ENCODE measurements at regions not wholly inside any gene's neighbourhood (a gene's known extent, or its start where the extent isn't known, plus 50 kb on each side); places are given as distances from the start of the nearest gene placed in this dataset.

DNA sequence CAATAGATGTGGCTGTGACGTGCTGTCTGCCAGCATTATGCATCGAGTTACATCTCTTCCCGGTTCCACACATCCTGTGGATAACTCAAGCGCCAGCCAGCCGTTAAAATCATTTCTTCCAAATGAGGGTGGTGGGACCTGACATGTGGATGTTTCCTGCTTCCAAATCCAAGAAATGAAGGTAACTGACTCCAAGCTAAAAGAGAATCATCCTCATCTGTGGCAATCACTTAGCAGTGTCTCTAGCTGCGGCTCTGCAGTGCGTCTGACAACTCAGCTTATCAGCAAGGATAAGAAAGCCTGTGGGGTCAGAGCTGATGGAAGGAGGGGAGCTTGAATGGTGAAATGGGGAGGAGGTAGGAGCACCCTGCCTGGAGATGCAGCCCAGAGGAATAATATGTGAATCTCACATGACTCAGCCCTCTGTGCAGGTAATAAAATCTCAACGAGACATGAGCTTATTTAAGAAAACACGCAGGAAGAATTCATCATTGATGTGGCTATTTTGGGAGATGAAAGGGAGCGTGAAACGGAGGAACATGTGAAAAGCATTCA is 382.2 kb upstream of the TRIB2 start:
- DNase-seq (ENCODE audit: low spot score) = no peak
- intact Hi-C loops (cut with DNase I) = no loop called here

DNA sequence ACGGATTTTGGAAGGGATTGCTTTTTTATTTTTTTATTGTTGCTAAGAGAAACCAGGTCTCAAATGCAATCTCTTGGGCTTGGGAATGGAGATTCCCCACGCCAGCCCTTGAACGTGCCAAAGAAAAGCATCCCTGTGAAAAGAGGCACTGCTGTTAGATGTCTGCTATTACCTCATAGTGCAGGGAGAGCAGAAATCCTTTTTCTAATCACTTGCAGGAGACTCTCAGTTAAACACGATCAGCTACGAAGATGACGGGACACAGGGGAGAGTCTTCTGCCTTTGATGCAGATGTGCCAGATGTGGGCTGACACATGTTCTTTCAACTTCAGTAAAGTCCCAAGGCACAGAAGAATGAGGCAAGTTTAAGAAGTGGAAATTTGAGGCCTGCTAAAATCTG is 381.6 kb upstream of the TRIB2 start:
- intact Hi-C loops (cut with DNase I) = no loop called here
- DNase-seq (ENCODE audit: low spot score) = no peak

DNA sequence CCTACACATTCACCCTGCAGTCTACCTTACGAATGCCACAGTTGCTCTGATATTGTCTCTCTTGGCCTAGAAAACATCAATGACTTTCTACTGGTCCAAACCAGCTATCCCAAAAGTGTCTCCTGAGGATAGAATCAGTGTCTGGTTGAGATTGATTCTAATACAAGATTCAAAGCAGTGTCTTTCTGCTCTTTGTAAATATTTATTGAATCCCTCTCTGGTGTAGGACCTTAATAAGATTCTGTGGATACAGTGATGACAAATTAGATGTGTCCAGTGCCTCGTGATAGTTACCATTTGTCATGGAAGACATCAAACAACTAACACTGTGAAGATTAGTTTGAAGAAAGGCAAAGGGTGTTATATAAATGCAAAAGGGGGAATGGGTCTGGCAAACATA is 380.7 kb upstream of the TRIB2 start:
- intact Hi-C loops (cut with DNase I) = no loop called here
- no peak for DNase-seq (ENCODE audit: low spot score)

DNA sequence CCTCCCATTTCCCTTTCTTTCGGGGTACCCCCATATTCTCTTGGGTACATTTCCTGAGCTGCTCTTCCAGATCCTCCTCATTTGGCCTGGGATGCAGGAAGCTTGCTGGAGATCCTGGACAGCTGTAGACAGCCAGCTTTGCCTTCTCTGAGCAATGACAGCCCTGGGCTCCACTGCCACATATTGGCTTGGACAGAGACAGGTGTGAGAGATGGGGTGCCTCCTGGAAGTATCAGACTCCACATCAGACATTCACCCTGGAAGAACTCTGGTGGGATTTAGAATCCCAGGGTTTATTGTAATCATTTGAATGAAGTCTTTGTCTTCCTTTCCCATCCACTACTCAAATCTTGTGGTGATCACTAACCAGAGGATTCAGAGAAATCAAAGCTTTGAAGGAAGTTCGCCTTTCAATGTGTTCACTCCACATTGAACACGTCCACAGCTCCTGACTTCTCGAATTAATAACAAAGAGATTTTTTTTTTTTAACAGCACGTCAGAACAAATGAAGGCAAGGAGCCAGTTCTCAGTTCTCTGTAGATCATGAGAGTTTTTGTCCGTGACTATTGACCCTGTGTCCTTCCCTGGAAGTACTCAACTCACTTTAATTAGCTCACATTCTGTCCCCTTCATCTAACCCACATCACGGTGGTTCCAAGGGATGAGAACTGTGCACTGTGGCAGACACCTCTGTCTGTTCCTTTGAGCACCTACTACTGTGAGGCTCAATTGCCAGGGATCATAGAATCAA is 377.6 kb upstream of the TRIB2 start:
- no peak for DNase-seq (ENCODE audit: low spot score)
- intact Hi-C loops (cut with DNase I) = no loop called here

DNA sequence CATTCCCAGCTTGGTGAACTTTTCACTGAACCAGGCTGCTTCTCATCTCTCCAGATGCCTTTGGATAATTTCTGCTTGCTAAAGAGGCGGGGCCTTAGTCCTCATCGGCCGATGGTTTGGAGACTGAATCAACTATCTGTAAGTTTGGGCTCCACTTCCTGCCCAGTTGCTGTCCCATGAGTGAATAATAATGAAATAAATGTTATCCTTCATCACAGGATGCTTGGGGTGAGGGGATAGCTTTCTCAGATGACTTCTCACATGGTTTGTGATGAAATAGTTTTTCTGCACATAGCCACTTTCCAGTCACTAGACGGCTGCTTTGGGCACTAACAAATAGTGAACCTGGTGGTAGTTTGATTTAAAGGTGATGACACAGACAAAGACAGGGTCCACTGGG is 376.6 kb upstream of the TRIB2 start:
- DNase-seq (ENCODE audit: low spot score) = no peak
- intact Hi-C loops (cut with DNase I) = no loop called here

DNA sequence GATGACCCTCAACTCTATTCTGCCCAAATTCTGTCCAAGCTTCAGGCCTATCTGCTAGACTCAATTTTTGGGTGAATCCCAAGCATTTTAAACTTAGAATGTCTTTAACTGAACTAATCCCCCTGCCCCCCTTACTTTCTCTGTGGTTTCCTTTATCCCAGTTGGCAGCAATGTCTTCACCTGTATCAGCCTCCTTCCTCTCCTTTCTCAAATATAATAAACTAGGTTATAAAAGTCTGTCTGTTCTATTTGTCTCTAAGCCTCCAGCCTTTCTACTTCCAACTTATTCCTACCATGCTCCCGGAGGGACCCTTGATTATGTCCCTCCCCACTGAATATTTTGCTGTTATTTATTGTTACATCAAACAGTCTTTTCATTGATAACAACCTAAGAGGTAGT is 375.5 kb upstream of the TRIB2 start:
- intact Hi-C loops (cut with DNase I) = no loop called here
- DNase-seq (ENCODE audit: low spot score) = no peak

DNA sequence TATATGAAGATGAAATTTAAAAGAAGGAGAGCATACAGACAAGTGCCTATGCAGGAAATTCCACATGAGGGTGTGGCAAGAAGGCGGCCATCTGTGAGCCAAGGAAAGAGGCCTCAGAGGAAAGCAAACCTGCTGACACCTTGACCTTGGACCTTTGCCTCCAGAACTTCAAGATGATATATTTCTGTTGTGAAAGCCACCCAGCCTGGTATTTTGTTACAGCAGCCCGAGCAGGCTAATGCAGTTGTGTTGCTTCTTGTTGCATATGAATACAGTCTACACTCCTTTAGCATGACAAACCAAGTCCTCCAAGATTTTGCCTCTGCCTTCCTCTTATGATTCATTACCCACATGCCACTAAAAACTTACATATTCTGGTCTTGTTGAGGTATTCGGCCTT is 374.8 kb upstream of the TRIB2 start:
- intact Hi-C loops (cut with DNase I) = no loop called here
- no peak for DNase-seq (ENCODE audit: low spot score)

DNA sequence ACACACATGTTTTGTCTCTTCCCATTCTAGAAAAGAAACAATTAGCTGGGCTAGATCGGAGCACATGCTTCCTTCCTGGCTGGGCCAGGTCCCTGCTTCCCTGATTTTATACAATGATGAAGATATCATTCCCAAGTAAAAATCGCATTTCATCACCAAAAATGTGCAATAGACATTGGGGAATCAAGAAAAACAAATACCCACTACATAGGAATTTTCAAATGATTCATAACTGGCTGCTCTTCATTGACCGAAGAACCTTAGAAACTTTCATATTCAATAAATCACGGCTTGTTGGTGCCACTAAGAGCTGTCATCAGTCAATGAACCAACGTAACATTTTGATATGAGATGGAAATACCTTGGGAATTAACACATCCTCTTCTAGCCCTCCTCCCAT is 373.6 kb upstream of the TRIB2 start:
- no peak for DNase-seq (ENCODE audit: low spot score)
- intact Hi-C loops (cut with DNase I) = no loop called here

DNA sequence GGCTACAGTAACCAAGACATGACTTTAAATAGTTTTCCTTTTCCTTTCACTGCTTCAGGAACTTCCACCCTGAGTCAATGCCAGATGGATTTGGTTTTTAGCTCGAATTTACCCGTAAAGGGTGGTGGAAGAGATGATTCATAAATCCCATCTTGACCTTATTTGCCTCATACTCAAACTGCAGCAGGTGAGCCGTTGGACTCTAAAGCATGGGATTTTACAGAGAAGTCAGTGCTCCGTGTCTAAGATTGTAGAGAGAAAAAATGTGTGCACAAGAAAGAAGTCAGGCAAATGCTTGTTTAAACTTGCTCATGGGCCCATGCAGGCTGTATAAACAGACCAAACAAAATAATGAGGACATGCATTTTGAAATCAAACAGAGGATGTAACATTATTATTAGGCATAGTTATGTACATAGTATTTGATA is 369.7 kb upstream of the TRIB2 start:
- DNase-seq (ENCODE audit: low spot score) = no peak
- intact Hi-C loops (cut with DNase I) = no loop called here

DNA sequence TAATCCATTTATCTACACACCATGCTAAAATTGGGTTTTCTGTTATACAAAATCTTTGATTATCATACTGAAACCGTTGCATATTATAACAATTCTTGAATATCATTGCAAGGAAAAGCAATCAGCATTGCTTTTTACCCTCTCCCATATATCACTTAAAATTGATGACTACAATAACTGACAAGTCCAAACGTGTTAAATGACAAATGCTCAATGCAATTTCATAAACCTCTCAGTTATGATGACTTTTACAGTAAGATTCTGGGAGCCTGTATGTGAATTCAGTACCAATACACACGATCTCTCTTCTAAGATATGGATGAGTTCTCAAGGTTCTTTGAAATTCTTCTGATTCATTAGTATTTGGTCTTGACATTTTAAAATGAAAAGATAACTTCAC is 368.5 kb upstream of the TRIB2 start:
- no peak for DNase-seq (ENCODE audit: low spot score)
- intact Hi-C loops (cut with DNase I) = no loop called here

DNA sequence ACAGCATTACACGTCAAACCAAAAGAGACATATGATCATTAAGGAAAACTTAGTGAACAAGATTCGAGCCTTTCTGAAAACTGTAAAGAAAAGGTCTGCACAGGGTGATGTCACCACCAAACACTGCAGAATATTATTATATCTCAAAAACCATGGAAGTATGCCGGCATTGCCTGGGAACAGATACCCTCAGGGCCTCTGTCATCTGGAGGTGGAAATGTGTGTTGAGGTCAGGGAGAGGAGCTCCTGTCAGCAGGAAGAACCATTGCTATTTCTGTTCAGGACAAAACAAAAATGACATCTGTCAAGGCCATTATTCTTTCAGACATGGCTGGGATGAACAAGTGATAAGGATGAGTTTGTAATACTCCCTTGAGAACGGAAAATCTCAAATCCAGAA is 365.9 kb upstream of the TRIB2 start:
- intact Hi-C loops (cut with DNase I) = no loop called here

DNA sequence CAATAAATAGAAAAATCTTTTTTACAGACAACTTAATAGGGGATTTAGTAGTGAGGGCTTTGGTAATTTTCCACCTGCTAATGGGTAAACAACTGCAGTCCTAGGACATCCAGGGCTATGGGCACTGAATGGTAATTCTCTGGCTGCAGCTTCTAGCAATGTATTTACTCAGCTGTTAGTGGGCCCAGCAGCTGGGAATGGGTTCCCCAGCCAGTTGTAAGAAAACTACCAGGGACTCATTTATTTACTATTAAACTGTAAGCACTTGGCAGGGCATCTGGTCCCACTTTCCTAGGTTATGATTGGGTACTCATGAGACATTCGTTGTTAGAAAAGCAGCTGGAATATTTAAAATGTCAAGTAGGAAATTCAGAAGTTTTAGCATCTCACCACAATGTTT is 363.8 kb upstream of the TRIB2 start:
- DNase-seq (ENCODE audit: low spot score) = no peak
- intact Hi-C loops (cut with DNase I) = no loop called here

More for the DNA sequence above, 365.9 kb upstream of the TRIB2 start:
- DNase-seq (ENCODE audit: low spot score) = no peak

DNA sequence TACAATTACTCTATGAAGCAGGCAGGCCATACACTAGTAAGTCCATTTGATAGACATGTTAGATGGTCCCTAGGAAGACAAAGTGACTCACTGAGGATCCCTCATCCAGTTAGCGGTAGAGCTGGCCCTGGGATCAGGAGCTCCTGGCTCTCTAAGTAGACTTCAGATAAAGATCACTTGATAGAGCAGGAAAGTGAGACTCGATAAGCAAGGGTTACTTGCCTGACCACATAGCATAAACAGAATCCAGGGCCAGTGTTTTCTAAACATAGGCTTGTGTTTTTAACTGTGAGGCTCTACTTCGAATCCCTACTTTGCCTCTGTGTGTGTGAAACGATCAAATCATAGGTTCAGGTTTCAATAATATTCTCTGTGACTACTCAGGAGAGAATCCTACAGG is 355.2 kb upstream of the TRIB2 start:
- intact Hi-C loops (cut with DNase I) = no loop called here

DNA sequence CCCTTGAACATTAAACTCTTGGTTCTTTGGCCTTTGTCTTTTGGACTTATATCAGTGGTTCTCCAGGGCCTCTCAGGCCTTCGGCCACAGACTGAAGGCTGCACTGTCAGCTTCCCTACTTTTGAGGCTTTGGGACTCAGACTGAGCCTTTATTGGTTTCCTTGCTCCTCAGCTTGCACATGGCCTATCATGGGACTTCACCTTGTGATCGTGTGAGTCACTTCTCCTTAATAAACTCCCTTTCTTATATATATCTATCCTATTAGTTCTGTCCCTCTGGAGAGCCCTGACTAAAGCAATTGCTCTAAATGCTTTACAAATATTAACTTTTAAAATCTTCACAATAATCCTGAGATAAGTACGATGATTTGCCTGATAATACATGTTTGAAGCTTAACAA is 353.6 kb upstream of the TRIB2 start:
- no peak for DNase-seq (ENCODE audit: low spot score)
- intact Hi-C loops (cut with DNase I) = no loop called here

More for the DNA sequence above, 355.2 kb upstream of the TRIB2 start:
- DNase-seq (ENCODE audit: low spot score) = no peak

DNA sequence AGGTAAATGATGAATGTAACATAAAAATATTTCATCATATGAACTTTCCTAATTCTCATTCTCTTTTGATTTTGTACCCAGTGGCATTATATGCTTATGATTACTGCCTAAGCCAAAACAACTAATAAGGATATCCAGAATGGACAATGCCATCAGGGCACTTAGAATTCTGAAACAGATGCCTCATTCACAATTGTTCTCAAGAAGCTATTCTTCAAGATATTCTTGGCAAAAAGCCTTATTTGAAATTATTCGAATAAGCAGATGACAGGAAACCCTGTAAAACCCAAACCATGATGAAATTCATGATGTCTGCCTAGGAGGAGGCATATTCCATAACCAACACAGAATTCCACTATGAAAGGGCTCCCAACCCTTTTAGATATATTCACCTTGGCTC is 353.2 kb upstream of the TRIB2 start:
- intact Hi-C loops (cut with DNase I) = no loop called here
- DNase-seq (ENCODE audit: low spot score) = no peak

DNA sequence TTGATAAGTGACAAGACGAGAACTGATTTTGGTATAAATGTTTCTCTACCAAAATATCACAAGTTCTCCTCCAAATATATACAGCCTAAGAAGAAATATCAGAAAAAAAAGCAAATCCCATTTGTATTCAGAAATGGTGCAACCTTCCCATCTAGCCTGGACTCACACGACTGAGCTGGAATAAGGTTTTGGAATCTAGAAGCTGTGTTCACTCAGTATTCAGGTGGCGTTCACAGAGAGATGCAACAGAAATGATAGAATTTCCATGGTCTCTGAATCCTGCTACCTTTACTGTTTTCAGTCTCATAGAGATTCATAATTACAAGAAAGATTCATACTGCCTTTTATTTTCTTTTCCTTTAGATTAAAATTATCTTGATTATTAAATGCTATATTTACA is 347.2 kb upstream of the TRIB2 start:
- no peak for DNase-seq (ENCODE audit: low spot score)
- intact Hi-C loops (cut with DNase I) = no loop called here

DNA sequence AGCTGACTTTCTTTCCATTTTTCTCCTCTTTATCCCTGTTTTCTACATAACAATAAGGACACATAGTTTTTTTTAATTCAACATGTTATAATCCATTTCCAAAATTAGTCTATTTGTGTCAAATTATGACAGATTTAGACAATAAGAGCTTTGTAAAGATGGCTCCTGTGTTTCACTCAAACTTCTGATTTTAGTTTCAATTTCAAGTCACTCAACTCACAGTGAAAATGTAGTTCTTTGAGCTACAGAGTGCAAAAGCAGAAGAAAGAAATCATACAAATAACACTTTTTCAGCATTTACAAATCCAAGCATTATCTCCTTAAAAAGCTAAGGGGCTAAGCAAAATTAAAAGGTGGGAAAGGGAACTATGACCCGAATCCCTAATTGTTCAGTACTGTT is 340.7 kb upstream of the TRIB2 start:
- intact Hi-C loops (cut with DNase I) = no loop called here
- DNase-seq (ENCODE audit: low spot score) = no peak

DNA sequence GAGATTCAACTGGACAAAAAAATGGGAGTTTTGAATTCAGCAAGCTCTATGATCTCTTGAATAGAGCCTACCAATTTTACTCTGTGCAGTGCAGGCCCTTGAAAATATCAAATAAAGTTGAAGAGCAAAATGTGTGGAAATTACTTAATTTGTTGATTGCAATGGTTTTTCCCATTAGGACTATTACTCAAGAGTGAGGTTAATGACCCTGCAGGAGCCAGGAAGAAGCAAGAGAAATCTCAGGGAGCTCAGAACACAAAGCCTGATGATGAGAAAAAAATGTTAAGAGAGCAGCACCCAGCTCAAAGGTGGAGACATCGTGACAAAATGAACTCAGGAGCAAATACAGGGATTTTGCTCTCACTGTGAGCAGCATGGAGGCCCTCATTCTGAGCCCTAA is 337.6 kb upstream of the TRIB2 start:
- no peak for DNase-seq (ENCODE audit: low spot score)
- intact Hi-C loops (cut with DNase I) = no loop called here

DNA sequence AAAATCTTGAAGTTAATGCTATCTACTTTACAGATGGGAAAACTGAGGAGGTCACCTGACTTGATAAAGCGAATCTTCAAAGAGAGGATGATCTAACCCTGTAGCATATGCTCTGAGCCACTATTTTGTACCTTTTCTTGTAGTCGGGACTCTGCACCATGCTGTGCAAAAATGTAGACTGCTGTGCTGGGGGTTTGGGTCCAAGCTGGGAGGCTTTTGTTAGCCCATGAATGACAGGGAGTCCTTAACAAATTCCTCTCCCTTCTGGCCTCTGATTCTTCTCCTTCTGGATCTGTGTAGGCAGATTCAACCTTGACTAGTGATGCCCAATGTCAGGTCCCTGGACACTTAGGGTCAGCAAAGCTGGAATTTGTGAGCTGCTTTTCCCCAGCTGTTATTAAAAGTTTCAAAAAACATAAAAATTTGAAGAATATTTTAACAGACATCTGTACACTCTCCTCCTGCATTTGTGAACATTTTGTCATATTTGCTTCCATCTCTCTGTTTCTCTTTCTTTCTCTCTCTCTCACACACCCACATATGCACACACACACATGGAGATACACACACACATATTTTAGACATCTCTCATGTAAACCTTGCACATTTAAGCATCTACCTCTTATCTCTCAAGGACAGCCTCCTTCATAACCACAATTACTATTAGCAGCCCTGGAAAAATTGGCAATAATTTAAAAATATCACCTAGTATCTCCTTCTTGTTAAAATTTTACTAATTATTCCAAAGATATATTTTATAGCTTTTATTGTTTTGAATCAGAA is 335.0 kb upstream of the TRIB2 start:
- intact Hi-C loops (cut with DNase I) = no loop called here
- no peak for DNase-seq (ENCODE audit: low spot score)

DNA sequence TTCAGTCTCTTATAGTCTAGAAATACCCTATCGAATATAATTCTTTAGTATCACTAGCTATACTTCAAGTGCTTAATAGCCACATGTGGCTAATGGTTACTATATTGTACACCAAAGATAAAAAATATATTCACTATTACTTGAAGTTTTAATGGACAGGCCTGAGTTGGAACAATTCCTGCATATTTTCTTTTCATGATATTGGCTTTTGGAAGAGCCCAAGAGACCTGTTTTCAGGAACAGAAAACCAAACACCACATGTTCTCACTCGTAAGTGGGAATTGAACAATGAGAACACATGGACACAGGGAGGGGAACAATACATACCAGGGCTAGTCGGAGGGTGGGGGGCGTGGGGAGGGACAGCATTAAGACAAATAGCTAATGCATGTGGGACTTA is 334.4 kb upstream of the TRIB2 start:
- intact Hi-C loops (cut with DNase I) = no loop called here
- no peak for DNase-seq (ENCODE audit: low spot score)
